GM19043 (cell line): ENCODE measurements at regions not wholly inside any gene's neighbourhood (a gene's known extent, or its start where the extent isn't known, plus 50 kb on each side); places are given as distances from the start of the nearest gene placed in this dataset.

Source experiments
- ATAC-seq: cut with Tn5 transposase; IDR thresholded peaks from one replicate; pipeline ENCODE4 v1.9.1; 2021; ENCODE audit warnings: low read depth; ENCODE audit not compliant: unreplicated experiment

- no peak for ATAC-seq
Observed at GRCh38 chr4:64503945-64504675, 94.9 kb upstream of the TECRL start.

- no peak for ATAC-seq
Observed at GRCh38 chr4:64503416-64503815, 94.2 kb upstream of the TECRL start.

- ATAC-seq = no peak
Observed at GRCh38 chr4:64497491-64497890, 88.2 kb upstream of the TECRL start.

- no peak for ATAC-seq
Observed at GRCh38 chr4:64495946-64496345, 86.7 kb upstream of the TECRL start.

GRCh38 chr4:64489628-64490027 is 80.4 kb upstream of the TECRL start:
- no peak for ATAC-seq

- no peak for ATAC-seq
Observed at GRCh38 chr4:64479338-64479737, 70.1 kb upstream of the TECRL start.

- no peak for ATAC-seq
Observed at GRCh38 chr4:64477127-64477526, 67.9 kb upstream of the TECRL start.

- ATAC-seq = no peak
Observed at GRCh38 chr4:64465263-64465662, 56.0 kb upstream of the TECRL start.

GRCh38 chr4:64464581-64464980 is 55.3 kb upstream of the TECRL start:
- no peak for ATAC-seq
